GM12872 (cell line): ENCODE measurements at regions not wholly inside any gene's neighbourhood (a gene's known extent, or its start where the extent isn't known, plus 50 kb on each side); places are given as distances from the start of the nearest gene placed in this dataset.

Source experiments
- TF ChIP-seq, protein P1 (sequence below): IDR thresholded peaks from 3 replicates; pipeline ENCODE4 v1.5.1; 2011; ENCODE audit warnings: low read depth, mild to moderate bottlenecking, low read length, moderate library complexity; ENCODE audit not compliant: insufficient read depth

DNA sequence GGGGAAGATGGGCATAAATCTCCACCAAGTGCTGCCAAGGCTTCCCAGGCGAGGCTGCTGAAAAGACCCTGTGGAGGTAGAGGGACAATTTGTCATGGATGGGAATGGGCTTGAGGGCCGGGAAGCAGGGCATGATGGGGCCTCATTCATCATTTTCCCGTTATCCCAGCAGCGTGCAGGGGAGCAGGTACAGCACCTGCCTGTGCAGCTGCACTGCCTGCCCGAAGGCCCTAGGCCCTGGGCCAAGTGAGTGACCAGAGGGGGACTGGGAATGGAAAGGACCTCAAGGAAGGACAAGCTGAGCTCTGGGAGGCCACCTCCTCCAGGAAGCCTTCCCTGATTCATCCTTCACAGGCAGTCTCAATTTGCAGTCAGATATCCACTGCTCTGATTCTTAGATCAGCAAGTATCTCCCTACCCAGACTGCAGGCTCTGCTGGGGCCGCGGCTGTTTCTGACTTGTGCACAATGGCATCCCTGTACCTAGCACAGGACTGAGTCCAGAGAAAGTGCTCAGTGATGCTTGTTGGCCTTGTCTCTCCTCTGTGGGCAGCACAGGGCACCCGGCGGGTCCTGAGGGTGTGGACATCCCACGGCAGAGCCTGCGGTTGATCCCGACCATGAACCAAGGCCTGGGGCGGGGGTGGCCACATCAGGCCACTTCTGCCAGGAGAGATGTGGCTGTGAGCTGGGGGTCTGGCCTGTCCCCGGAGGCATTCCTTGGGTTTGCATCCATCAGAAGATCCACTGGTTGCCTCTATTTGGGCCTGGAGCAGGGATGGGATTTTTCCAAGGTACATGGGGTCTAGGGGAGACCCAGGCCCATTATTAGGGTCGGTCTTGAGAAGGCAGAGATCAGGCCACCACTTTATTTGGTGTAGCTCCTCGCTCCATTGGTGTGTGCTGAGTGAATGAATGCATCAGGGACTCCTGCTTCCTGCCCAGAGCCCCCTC is 167.3 kb upstream of the RTL1 start:
- TF ChIP-seq, protein P1, sequence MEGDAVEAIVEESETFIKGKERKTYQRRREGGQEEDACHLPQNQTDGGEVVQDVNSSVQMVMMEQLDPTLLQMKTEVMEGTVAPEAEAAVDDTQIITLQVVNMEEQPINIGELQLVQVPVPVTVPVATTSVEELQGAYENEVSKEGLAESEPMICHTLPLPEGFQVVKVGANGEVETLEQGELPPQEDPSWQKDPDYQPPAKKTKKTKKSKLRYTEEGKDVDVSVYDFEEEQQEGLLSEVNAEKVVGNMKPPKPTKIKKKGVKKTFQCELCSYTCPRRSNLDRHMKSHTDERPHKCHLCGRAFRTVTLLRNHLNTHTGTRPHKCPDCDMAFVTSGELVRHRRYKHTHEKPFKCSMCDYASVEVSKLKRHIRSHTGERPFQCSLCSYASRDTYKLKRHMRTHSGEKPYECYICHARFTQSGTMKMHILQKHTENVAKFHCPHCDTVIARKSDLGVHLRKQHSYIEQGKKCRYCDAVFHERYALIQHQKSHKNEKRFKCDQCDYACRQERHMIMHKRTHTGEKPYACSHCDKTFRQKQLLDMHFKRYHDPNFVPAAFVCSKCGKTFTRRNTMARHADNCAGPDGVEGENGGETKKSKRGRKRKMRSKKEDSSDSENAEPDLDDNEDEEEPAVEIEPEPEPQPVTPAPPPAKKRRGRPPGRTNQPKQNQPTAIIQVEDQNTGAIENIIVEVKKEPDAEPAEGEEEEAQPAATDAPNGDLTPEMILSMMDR = no peak

DNA sequence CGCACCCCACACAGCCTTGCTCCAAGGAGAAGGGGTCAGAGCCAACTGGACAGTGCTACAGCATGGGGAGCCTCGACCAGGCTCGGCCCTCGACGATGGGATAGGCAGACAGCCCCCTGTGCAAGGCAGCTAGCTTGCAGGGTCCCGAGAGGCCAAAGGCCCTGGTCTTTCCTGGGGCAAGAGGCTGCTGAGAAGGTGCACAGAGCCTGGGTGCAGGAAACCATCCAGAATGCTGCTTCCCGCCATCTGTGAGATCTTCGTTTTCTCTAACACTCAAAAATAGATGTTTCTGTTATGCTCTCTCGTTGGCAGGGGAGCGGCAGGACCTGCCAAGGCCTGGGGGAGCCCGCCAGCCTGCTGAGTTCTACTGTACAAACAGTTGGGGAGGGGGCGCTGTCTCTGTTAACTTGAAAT is 168.0 kb upstream of the RTL1 start:
- TF ChIP-seq, protein P1 = no peak

GRCh38 chr14:101072070-101072469 is 168.5 kb upstream of the RTL1 start:
- TF ChIP-seq, protein P1 = no peak

DNA sequence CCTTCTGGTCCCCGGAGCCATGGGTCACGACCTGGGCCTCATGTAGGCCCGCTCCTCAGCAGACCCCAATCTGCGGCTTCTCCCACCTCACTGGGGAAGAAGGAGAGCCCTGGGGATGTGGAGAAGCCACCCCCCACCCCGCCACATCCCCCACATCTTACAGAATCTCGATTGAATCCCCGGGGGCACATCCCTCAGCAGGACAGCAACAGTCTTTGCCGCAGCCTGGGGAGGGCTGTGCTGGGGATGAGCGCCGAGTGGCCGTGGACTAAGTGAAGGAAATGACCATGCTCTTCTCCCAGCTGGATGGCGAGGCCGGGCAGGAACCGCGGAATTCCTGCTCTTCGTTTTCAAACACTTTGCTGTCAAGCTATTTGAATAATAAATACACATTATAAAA is 169.0 kb upstream of the RTL1 start:
- TF ChIP-seq, protein P1 = no peak

DNA sequence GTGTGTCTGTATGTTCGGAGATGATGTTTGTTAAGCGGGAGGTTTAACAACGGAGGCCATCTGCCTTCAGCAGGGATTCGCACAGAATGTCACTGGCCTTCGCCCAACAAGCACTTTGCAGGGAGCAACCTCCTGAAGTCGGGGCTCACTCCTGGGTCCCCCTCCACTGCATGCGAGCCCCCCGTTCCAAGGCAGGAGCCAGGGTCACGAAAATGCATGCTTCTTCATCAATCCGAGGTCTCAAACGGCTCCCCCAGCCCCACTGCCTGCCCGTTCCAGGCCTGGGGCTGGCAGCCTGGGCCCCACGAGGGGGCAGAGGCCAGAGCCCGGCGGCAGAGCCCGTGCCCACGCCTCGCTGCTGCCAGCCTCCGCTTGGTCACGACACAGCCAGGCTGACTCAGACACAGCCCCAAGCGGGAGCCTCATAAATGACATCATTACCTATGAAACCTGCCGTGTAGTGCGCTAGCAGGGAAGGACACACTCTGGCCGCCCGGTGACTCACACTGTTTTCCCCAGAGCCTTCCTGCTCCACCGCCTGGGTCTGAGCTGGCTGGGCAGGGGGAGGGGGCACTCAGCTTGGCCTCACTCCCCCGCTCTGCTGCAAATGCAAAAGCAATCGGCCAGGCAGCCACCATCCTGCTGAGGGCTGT is 169.5 kb upstream of the RTL1 start:
- TF ChIP-seq, protein P1 = no peak

- TF ChIP-seq, protein P1 = no peak
Measured at GRCh38 chr14:101073598-101073965, 170.1 kb upstream of the RTL1 start.

DNA sequence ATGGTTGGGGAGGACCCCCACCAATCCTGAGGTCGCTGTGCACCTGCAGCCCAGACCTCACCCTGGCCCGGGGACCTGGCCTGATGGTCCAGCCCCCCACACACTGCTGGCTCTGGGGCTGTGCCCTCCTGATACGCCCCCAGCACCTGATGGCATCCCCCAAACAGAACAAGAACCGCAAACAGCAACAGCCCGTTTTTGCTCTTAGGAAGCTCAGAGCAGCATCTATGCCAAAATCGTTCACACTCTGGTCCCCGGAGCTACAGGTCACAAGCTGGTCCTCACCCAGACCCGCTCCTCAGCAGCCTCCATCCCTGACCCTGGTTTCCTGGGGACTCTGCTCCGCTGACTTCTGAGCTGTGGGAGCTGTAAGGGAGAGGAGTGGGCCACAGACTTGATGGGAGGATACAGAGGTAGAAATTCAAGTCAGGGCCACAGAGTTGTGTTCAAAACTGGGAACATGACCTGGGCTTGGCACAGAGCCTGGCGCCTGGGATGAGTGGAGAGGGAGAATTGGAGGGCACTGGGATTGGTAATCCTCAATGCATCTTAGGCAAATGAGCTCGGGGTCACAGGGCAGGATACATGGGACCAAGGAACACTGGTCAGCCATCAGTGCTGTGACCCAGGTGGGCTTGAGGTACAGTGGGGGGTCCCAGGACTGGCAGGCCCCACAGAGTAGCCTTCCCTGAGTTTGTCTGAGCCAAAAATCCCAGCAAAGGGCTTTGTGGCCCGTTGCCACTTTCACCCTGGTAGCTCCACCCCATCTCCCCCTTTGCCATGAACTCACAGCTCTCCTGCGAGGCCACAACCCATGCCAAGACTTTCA is 170.9 kb upstream of the RTL1 start:
- TF ChIP-seq, protein P1 = no peak
